CD4-positive, alpha-beta T cell treated with Interferon alpha-2 for 1 hour (primary cell): ENCODE measurements at regions not wholly inside any gene's neighbourhood (a gene's known extent, or its start where the extent isn't known, plus 50 kb on each side); places are given as distances from the start of the nearest gene placed in this dataset.
"Not testable (repeated sequence)": the region's sequence is repeated elsewhere in the genome, so short reads cannot be mapped to it uniquely, and the experiment has no call there.

Experiments
- DNase-seq, 2 donors: peaks; one replicate each; pipeline ENCODE4 v3.0.0-alpha.2; 2020 to 2022

GRCh38 chr5:1576851-1577250 is 53.1 kb upstream of the LPCAT1 start:
- not testable (repeated sequence) for DNase-seq

DNA sequence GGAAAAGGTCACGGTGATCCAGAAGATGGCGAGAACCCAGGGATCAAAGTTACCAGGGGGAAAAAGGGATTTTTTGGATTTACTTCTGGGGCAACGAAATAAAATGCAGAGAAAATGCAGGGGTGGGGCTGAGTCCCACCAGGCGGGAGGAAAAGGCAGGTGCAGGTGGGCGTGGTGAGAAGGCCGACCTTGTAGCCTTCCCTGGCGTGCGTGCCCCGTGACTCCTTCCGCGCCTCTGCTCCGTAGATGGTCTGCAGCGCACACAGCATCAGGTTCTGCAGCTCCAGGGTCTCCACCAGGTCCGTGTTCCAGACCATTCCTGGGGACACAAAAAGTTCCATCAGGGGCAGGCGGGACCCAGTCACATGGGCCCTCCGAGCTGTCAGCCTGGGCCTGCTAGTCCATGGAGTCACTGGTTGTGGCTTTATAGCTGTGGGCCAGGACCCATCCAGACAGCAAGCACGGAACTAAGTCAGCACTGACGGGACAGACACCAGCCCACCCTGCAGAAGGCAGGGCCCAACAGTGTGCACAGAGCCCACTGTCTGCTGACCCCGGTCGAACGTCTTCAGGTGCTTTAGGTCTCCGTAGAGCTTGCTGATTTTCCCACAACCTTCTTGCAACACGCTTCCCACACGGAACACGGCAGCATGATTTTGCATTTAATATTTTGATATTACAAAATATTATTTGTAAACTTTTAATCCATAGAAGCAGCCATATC is 52.4 kb upstream of the LPCAT1 start:
- DNase-seq = not testable (repeated sequence)

DNA sequence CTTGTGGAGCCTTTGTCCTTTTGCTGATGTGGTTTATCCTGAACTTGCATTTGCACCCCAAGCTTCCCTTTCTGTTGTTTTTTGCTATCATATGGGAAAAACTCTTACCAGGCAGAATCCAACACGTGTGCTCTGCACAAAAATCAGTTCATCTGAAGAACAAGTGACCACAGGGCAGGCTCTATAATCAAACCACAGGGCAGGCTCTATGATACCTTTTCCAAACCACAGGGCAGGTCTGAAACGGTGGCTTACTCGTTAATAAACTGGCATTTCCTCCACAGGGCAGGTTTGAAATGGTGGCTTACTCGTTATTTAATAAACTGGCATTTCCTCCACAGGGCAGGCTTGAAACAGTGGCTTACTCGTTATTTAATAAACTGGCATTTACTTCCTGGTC is 51.7 kb upstream of the LPCAT1 start:
- DNase-seq = not testable (repeated sequence)

DNA sequence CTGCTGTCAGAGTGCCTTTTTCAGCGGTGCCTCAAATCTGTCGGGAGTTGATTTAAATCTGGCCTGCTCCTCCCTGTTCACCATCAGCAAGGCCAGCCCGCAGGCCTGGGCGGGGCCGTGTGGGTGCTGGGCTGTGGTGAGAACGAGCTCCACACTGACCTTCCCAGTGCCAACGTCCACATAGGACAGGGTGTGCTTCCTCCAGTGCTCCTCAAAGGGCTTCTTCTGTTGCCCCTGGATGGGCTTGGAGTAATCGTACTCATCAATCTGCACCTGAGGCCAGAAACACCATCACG is 50.2 kb upstream of the LPCAT1 start:
- DNase-seq = not testable (repeated sequence)

DNA sequence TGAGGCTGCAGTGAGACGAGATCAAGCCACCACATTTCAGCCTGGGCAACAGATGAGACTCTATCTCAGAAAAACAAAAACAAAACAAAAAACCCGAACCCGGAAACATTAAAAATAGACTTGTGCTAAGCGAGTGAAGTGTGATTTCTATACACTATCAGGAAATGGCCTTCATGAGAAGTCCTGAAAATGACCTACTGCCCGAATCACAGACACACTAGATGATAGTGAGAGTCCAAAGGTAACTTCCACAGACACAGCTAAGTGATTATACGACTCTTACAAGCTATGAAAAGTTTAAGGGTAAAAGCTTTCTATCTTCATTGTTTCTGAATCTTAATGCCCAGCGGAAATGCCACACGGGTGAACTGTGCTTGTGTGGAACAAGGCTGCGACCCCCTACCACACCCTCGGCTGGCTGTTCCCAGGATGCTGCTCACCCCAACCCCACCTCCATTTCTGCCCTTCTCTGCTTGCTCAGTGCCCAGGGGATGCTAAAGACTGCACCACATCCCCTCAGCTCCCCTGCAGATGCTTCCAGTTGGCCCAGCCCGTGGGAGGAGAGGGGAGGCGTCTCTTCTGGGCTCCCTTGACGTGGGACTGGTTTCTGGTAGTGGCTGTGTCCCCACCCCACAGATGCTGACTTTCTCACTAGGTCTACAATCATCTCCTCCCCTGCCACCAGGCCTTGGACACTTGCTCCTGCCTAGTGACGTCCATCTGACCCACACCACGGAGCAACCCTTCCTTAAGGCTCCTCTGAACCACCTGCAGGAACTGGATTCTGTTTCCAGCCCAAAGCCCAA is 49.7 kb upstream of the LPCAT1 start:
- DNase-seq = not testable (repeated sequence)
